ENCODE measurements at regions not wholly inside any gene's neighbourhood (a gene's known extent, or its start where the extent isn't known, plus 50 kb on each side); places are given as distances from the start of the nearest gene placed in this dataset.

- peaks cover 47% of the 10 kb centered on the region for H3K27me3 Mint-ChIP-seq (ENCODE audit: insufficient read depth, unreplicated experiment)
- H3K4me3 Mint-ChIP-seq (ENCODE audit: unreplicated experiment), result no peak overlapping the region
- intact Hi-C loops (cut with micrococcal nuclease), result no loop called here
- no peaks in the 10 kb centered on the region for H3K9me3 Mint-ChIP-seq (ENCODE audit: unreplicated experiment)
- no peak for DNase-seq (ENCODE audit: unreplicated experiment)
- TF ChIP-seq CTCF (IDR thresholded peaks at IDR 0.05; ENCODE audit: unreplicated experiment), result no peak
- POLR2A ChIA-PET, result no interaction called here
- H3K4me1 Mint-ChIP-seq (ENCODE audit: insufficient read depth, unreplicated experiment), result no peaks in the 10 kb centered on the region
- H3K36me3 Mint-ChIP-seq (ENCODE audit: insufficient read depth, unreplicated experiment), result no peaks in the 10 kb centered on the region
- BruUV-seq (replicated peaks), result no TSS peak
- no peak overlapping the region for H3K27ac Mint-ChIP-seq (ENCODE audit: low read depth, unreplicated experiment)
- CTCF ChIA-PET, result interaction anchor here (0.5 to 0.7 kb wide), 2 partner anchors 26 to 30 kb away, joined by 3 read pairs; no protein-coding TSS in a partner anchor
Measured at GRCh38 chr14:59091404-59091803, 97.1 kb upstream of the DAAM1 start.

GRCh38 chr14:59091976-59092375, 96.5 kb upstream of the DAAM1 start:
- peaks cover 47% of the 10 kb centered on the region for H3K27me3 Mint-ChIP-seq (ENCODE audit: insufficient read depth, unreplicated experiment)
- no peaks in the 10 kb centered on the region for H3K4me1 Mint-ChIP-seq (ENCODE audit: insufficient read depth, unreplicated experiment)
- TF ChIP-seq CTCF (IDR thresholded peaks at IDR 0.05; ENCODE audit: unreplicated experiment), result no peak
- no TSS peak for BruUV-seq (replicated peaks)
- no peaks in the 10 kb centered on the region for H3K9me3 Mint-ChIP-seq (ENCODE audit: unreplicated experiment)
- no peak overlapping the region for H3K4me3 Mint-ChIP-seq (ENCODE audit: unreplicated experiment)
- ChIA-PET CTCF (no interaction called here), POLR2A (no interaction called here)
- no peaks in the 10 kb centered on the region for H3K36me3 Mint-ChIP-seq (ENCODE audit: insufficient read depth, unreplicated experiment)
- no peak for DNase-seq (ENCODE audit: unreplicated experiment)
- intact Hi-C loops (cut with micrococcal nuclease), result no loop called here
- no peak overlapping the region for H3K27ac Mint-ChIP-seq (ENCODE audit: low read depth, unreplicated experiment)

GRCh38 chr14:59093902-59094301, 94.6 kb upstream of the DAAM1 start:
- H3K4me3 Mint-ChIP-seq (ENCODE audit: unreplicated experiment), result no peak overlapping the region
- H3K27ac Mint-ChIP-seq (ENCODE audit: low read depth, unreplicated experiment), result no peak overlapping the region
- no peak for DNase-seq (ENCODE audit: unreplicated experiment)
- ChIA-PET POLR2A (no interaction called here), CTCF (interaction anchor here (0.6 kb wide), 1 partner anchor 424 kb away, joined by 3 read pairs; no protein-coding TSS in a partner anchor)
- H3K9me3 Mint-ChIP-seq (ENCODE audit: unreplicated experiment), result no peaks in the 10 kb centered on the region
- H3K27me3 Mint-ChIP-seq (ENCODE audit: insufficient read depth, unreplicated experiment), result peaks cover 47% of the 10 kb centered on the region
- intact Hi-C loops (cut with micrococcal nuclease), result no loop called here
- no peaks in the 10 kb centered on the region for H3K36me3 Mint-ChIP-seq (ENCODE audit: insufficient read depth, unreplicated experiment)
- no peak for TF ChIP-seq CTCF (IDR thresholded peaks at IDR 0.05; ENCODE audit: unreplicated experiment)
- H3K4me1 Mint-ChIP-seq (ENCODE audit: insufficient read depth, unreplicated experiment), result no peaks in the 10 kb centered on the region
- no TSS peak for BruUV-seq (replicated peaks)

GRCh38 chr14:59096303-59096702, 92.2 kb upstream of the DAAM1 start:
- Mint-ChIP-seq H3K4me1 (ENCODE audit: insufficient read depth, unreplicated experiment) (no peaks in the 10 kb centered on the region), H3K27me3 (ENCODE audit: insufficient read depth, unreplicated experiment) (peaks cover 51% of the 10 kb centered on the region), H3K4me3 (ENCODE audit: unreplicated experiment) (no peak overlapping the region), H3K9me3 (ENCODE audit: unreplicated experiment) (no peaks in the 10 kb centered on the region), H3K36me3 (ENCODE audit: insufficient read depth, unreplicated experiment) (no peaks in the 10 kb centered on the region), H3K27ac (ENCODE audit: low read depth, unreplicated experiment) (no peak overlapping the region)
- ChIA-PET POLR2A (interaction anchor here (0.6 kb wide), 1 partner anchor 9 kb away, joined by 3 read pairs; no protein-coding TSS in a partner anchor), CTCF (no interaction called here)
- TF ChIP-seq CTCF (IDR thresholded peaks at IDR 0.05; ENCODE audit: unreplicated experiment), result no peak
- no peak for DNase-seq (ENCODE audit: unreplicated experiment)
- intact Hi-C loops (cut with micrococcal nuclease), result no loop called here
- no TSS peak for BruUV-seq (replicated peaks)

All from MCF 10A (cell line).